HEK293T (cell line): ENCODE measurements at regions not wholly inside any gene's neighbourhood (a gene's known extent, or its start where the extent isn't known, plus 50 kb on each side); places are given as distances from the start of the nearest gene placed in this dataset.

Experiments
- BHLHE40 ChIP-seq: fragments of 450-650 bp; IDR thresholded peaks from 2 replicates; pipeline ENCODE4 v1.6.1; 2016; ENCODE audit warnings: mild to moderate bottlenecking, moderate library complexity, borderline replicate concordance
- ELF4 ChIP-seq: fragments of 450-650 bp; IDR thresholded peaks from 2 replicates; pipeline ENCODE4 v1.6.1; 2017; ENCODE audit warnings: antibody characterized with exemption
- FOXK2 ChIP-seq: fragments of 450-650 bp; IDR thresholded peaks from 2 replicates; pipeline ENCODE4 v1.6.1; 2016; ENCODE audit warnings: mild to moderate bottlenecking
- L3MBTL2 ChIP-seq: fragments of 450-650 bp; conservative IDR thresholded peaks from 2 replicates; pipeline ENCODE4 v1.6.1; 2016; ENCODE audit warnings: mild to moderate bottlenecking
- PKNOX1 ChIP-seq: fragments of 450-650 bp; IDR thresholded peaks from 2 replicates; pipeline ENCODE4 v1.6.1; 2016
- SP1 ChIP-seq: fragments of 450-650 bp; IDR thresholded peaks from 2 replicates; pipeline ENCODE4 v1.6.1; 2017
- SUZ12 ChIP-seq: fragments of 450-650 bp; IDR thresholded peaks from 2 replicates; pipeline ENCODE4 v1.6.1; 2016; ENCODE audit warnings: mild to moderate bottlenecking
- ZNF384 ChIP-seq: fragments of 450-650 bp; IDR thresholded peaks from 2 replicates; pipeline ENCODE4 v1.6.1; 2016

- TF ChIP-seq SP1 (no peak), BHLHE40 (no peak), PKNOX1 (no peak), L3MBTL2 (no peak), FOXK2 (no peak), ELF4 (no peak), SUZ12 (no peak), ZNF384 (no peak)
Observed at GRCh38 chr16:49078104-49078503, 203.5 kb downstream of the CBLN1 start.
